HepG2 (cell line): ENCODE measurements at regions not wholly inside any gene's neighbourhood (a gene's known extent, or its start where the extent isn't known, plus 50 kb on each side); places are given as distances from the start of the nearest gene placed in this dataset.

Experiments used
- ATAC-seq: fragments of 200-7000 bp; cut with Tn5 transposase; 3 replicates; pipeline ENCODE4 v1.9.1; 2020; ENCODE audit warnings: mild to moderate bottlenecking, moderate library complexity
- BruUV-seq: library from RNA; stranded (reverse); fragments of 400-500 nt; replicated peaks from 2 replicates; lab custom pipeline; 2021; lab: Mats Ljungman, UMichigan
- CTCF ChIA-PET: fragments of 300-600 bp; formaldehyde crosslinking; extraction: SDS; loops from one replicate; lab custom pipeline; 2021; ENCODE audit warnings: low total read pairs, inconsistent platforms, low intra/inter-chr PET ratio; lab: Yijun Ruan, JAX
- POLR2A ChIA-PET: fragments of 350-600 bp; sonication (Branson Sonifier 250); formaldehyde crosslinking; loops from one replicate; lab custom pipeline; 2020; ENCODE audit warnings: antibody characterized with exemption, inconsistent platforms; lab: Yijun Ruan, JAX
- DNase-seq: peaks from one replicate; pipeline ENCODE4 v3.0.0-alpha.2; 2015; ENCODE audit warnings: low spot score
- FAIRE-seq: peaks from 3 replicates; lab custom pipeline; 2011; peaks lifted over from hg19 to GRCh38; lab: Jason Lieb, UNC
- H2AFZ ChIP-seq: one replicate; pipeline ENCODE4 v1.6.1; 2011; ENCODE audit warnings: low read length, inconsistent platforms
- H3K27ac ChIP-seq: fragments of 300-600 bp; 3 replicates; pipeline ENCODE4 v1.8.0; 2011; ENCODE audit warnings: mixed run types, mild to moderate bottlenecking, mixed read lengths, low read length, inconsistent platforms; ENCODE audit not compliant: insufficient read depth; ENCODE audit errors: extremely low read length
- H3K27me3 ChIP-seq, 2 experiments: fragments of 200-600 bp in 1 of 2; 2 replicates in 1 of 2; 3 replicates in 1 of 2; pipeline versions ENCODE4 v1.6.0 to v1.8.0; 2011; ENCODE audit warnings: low read length in 2 of 2, mild to moderate bottlenecking in 2 of 2, moderate library complexity in 2 of 2, inconsistent platforms in 1 of 2; ENCODE audit not compliant: insufficient read depth in 2 of 2, control insufficient read depth in 1 of 2
- H3K36me3 ChIP-seq, 2 experiments: fragments of 200-600 bp in 1 of 2; replicated peaks in 1 of 2; 2 replicates in 1 of 2; 3 replicates in 1 of 2; pipeline versions ENCODE4 v1.5.1 to v1.8.0; 2011; ENCODE audit warnings: low read length in 2 of 2, inconsistent platforms in 1 of 2; ENCODE audit not compliant: insufficient read depth in 2 of 2, control insufficient read depth in 1 of 2
- H3K4me1 ChIP-seq: 2 replicates; pipeline ENCODE4 v1.5.1; 2012; ENCODE audit warnings: low read length, inconsistent platforms; ENCODE audit not compliant: insufficient read depth
- H3K4me2 ChIP-seq: 2 replicates; pipeline ENCODE4 v1.6.0; 2011; ENCODE audit warnings: low read depth, low read length, inconsistent platforms
- H3K4me3 ChIP-seq, 3 experiments: fragments of 200-600 bp in 1 of 3; sonication (generic), shearing (Covaris generic) in 1 of 3; replicated peaks in 1 of 3; 2 replicates each; pipeline ENCODE4 v1.5.1; 2011 to 2016; ENCODE audit warnings: low read length in 3 of 3, inconsistent platforms in 2 of 3, low read depth in 2 of 3, mild to moderate bottlenecking in 2 of 3, control low read depth in 1 of 3, mixed read lengths in 1 of 3; ENCODE audit not compliant: insufficient read depth in 1 of 3
- H3K79me2 ChIP-seq: one replicate; pipeline ENCODE4 v1.6.1; 2011; ENCODE audit warnings: low read length, inconsistent platforms; ENCODE audit not compliant: insufficient read depth
- H3K9ac ChIP-seq: 2 replicates; pipeline ENCODE4 v1.6.0; 2011; ENCODE audit warnings: mild to moderate bottlenecking, low read depth, low read length, inconsistent platforms; ENCODE audit not compliant: insufficient read depth
- H3K9me3 ChIP-seq: 2 replicates; pipeline ENCODE4 v1.5.1; 2012; ENCODE audit warnings: mild to moderate bottlenecking, low read length
- H4K20me1 ChIP-seq: 2 replicates; pipeline ENCODE4 v1.6.0; 2011; ENCODE audit warnings: inconsistent platforms, mild to moderate bottlenecking, low read length, moderate library complexity; ENCODE audit not compliant: insufficient read depth
- CCDC6 ChIP-seq: sonication (generic); formaldehyde crosslinking; IDR thresholded peaks from 2 replicates; pipeline ENCODE4 v1.8.1; 2022; ENCODE audit warnings: mild to moderate bottlenecking, missing genetic modification reagents, moderate library complexity
- GATA4 ChIP-seq: sonication (generic); IDR thresholded peaks from 2 replicates; pipeline ENCODE4 v1.6.1; 2016; ENCODE audit warnings: antibody characterized with exemption, low read depth, borderline replicate concordance
- MTF1 ChIP-seq: sonication (generic); formaldehyde crosslinking; IDR thresholded peaks from 2 replicates; pipeline ENCODE4 v1.5.0; 2020; ENCODE audit warnings: missing genetic modification reagents
- MYNN ChIP-seq: sonication (generic); formaldehyde crosslinking; IDR thresholded peaks from 2 replicates; pipeline ENCODE4 v1.4.0; 2020; ENCODE audit warnings: mild to moderate bottlenecking, low read depth, missing genetic modification reagents
- SRSF4 ChIP-seq: fragments of 200-400 bp; formaldehyde crosslinking; IDR thresholded peaks from one replicate; pipeline ENCODE4 v1.6.1; 2018; ENCODE audit warnings: mild to moderate bottlenecking, low read depth, low read length, moderate library complexity; ENCODE audit not compliant: poor library complexity, severe bottlenecking
- TBP ChIP-seq: sonication (generic); formaldehyde crosslinking; IDR thresholded peaks from 2 replicates; pipeline ENCODE4 v1.5.0; 2020; ENCODE audit warnings: missing genetic modification reagents
- ZKSCAN5 ChIP-seq: sonication (generic); formaldehyde crosslinking; IDR thresholded peaks from 2 replicates; pipeline ENCODE4 v1.5.1; 2020; ENCODE audit warnings: mild to moderate bottlenecking, missing genetic modification reagents
- ZNF12 ChIP-seq: sonication (generic); formaldehyde crosslinking; IDR thresholded peaks from 2 replicates; pipeline ENCODE4 v1.5.0; 2020; ENCODE audit warnings: missing genetic modification reagents
- ZNF724P ChIP-seq: sonication (generic); formaldehyde crosslinking; IDR thresholded peaks from 2 replicates; pipeline ENCODE4 v1.8.0; 2022; ENCODE audit warnings: missing genetic modification reagents, borderline replicate concordance
- ZNF737 ChIP-seq: sonication (generic); formaldehyde crosslinking; IDR thresholded peaks from 2 replicates; pipeline ENCODE4 v1.5.0; 2020; ENCODE audit warnings: missing genetic modification reagents, mild to moderate bottlenecking, borderline replicate concordance
- ZNF746 ChIP-seq: sonication (generic); formaldehyde crosslinking; IDR thresholded peaks from 2 replicates; pipeline ENCODE4 v1.8.0; 2022; ENCODE audit warnings: mild to moderate bottlenecking, missing genetic modification reagents
- ZSCAN25 ChIP-seq: sonication (generic); formaldehyde crosslinking; IDR thresholded peaks from 2 replicates; pipeline ENCODE4 v1.8.0; 2022; ENCODE audit warnings: mild to moderate bottlenecking, missing genetic modification reagents
- WGBS: methylation state at CpG from one replicate; pipeline ENCODE4 v1.1.6; 2017; ENCODE audit warnings: low lambda C conversion rate; 5-methylcytosine and 5-hydroxymethylcytosine counted together
- in situ Hi-C: cut with HindIII; loops from 2 replicates; pipeline ENCODE4 v1.10.0; 2017; ENCODE audit warnings: low pct_unique_long_range_greater_than_20kb; ENCODE audit not compliant: extremely low pct_ligation_motif_present
- intact Hi-C: fragments of 100-400 bp; cut with micrococcal nuclease; formaldehyde crosslinking; loops from one replicate; pipeline ENCODE4 v1.10.0; 2022; ENCODE audit not compliant: unreplicated experiment
- TF ChIP-seq, protein P1 (sequence below): sonication (generic); formaldehyde crosslinking; IDR thresholded peaks from 2 replicates; pipeline ENCODE4 v1.5.0; 2020; ENCODE audit warnings: mild to moderate bottlenecking, missing genetic modification reagents, borderline replicate concordance
- TF ChIP-seq, protein P2 (sequence below): sonication (generic); formaldehyde crosslinking; IDR thresholded peaks from 2 replicates; pipeline ENCODE4 v1.5.1; 2020; ENCODE audit warnings: mild to moderate bottlenecking, moderate library complexity, missing genetic modification reagents
- TF ChIP-seq, protein P3 (sequence below): sonication (generic); formaldehyde crosslinking; conservative IDR thresholded peaks from 2 replicates; pipeline ENCODE4 v1.8.0; 2022; ENCODE audit warnings: mild to moderate bottlenecking, moderate library complexity, missing genetic modification reagents
- TF ChIP-seq, protein P4 (sequence below): sonication (generic); formaldehyde crosslinking; IDR thresholded peaks from 2 replicates; pipeline ENCODE4 v1.4.0; 2020; ENCODE audit warnings: missing genetic modification reagents, mild to moderate bottlenecking, borderline replicate concordance
- TF ChIP-seq, protein P5 (sequence below): IDR thresholded peaks from 2 replicates; pipeline ENCODE4 v1.6.1; 2016; ENCODE audit warnings: low read depth, borderline replicate concordance

DNA sequence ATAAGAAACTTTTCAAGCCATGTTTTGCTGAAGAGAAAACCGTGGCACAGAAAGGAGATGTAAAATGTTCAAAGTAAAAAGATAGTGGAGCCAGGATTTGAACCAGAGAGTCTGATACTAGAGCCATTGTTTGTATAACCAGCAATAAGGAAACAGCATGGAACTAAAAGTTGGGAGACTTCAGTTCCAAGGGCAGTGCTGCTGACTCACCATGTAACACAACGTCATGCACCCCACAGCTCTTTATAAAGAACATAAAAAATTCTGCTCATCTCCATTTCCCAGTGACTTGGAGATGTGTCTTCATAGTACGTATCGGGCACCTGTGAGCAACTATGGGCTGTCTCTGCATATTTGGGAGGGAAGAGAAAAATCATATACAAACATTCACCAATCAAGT, 353.0 kb upstream of the PIK3C3 start:
- BruUV-seq, result no TSS peak
- 0% methylated on average over 4 of the region's 4 CpGs for WGBS
- ChIA-PET POLR2A (no interaction called here), CTCF (no interaction called here)
- Histone ChIP-seq H3K9me3 (no peaks in the 10 kb centered on the region), H3K4me3 (no peak overlapping the region), H3K27me3 (no peaks in the 10 kb centered on the region), H4K20me1 (no peaks in the 10 kb centered on the region), H2AFZ (no peak overlapping the region), H3K4me1 (no peaks in the 10 kb centered on the region), H3K79me2 (no peaks in the 10 kb centered on the region), H3K36me3 (no peaks in the 10 kb centered on the region), H3K27ac (no peak overlapping the region), H3K9ac (no peak overlapping the region), H3K4me2 (no peak overlapping the region)
- TF ChIP-seq ZNF724P (CRISPR knock-in tag) (no peak), ZSCAN25 (CRISPR knock-in tag) (no peak), MYNN (CRISPR knock-in tag) (no peak), ZKSCAN5 (CRISPR knock-in tag) (no peak), SRSF4 (no peak), CCDC6 (CRISPR knock-in tag) (no peak), TBP (no peak), ZNF737 (no peak), MTF1 (CRISPR knock-in tag) (no peak), ZNF746 (CRISPR knock-in tag) (no peak), GATA4 (no peak), ZNF12 (CRISPR knock-in tag) (no peak)
- TF ChIP-seq, protein P1, sequence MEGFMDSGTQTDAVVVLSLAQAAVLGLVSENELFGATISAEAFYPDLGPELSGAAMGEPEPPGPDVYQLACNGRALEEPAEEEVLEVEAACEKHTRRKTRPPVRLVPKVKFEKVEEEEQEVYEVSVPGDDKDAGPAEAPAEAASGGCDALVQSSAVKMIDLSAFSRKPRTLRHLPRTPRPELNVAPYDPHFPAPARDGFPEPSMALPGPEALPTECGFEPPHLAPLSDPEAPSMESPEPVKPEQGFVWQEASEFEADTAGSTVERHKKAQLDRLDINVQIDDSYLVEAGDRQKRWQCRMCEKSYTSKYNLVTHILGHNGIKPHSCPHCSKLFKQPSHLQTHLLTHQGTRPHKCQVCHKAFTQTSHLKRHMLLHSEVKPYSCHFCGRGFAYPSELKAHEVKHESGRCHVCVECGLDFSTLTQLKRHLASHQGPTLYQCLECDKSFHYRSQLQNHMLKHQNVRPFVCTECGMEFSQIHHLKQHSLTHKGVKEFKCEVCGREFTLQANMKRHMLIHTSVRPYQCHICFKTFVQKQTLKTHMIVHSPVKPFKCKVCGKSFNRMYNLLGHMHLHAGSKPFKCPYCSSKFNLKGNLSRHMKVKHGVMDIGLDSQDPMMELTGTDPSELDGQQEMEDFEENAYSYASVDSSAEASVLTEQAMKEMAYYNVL (CRISPR knock-in tag), result no peak
- TF ChIP-seq, protein P2, sequence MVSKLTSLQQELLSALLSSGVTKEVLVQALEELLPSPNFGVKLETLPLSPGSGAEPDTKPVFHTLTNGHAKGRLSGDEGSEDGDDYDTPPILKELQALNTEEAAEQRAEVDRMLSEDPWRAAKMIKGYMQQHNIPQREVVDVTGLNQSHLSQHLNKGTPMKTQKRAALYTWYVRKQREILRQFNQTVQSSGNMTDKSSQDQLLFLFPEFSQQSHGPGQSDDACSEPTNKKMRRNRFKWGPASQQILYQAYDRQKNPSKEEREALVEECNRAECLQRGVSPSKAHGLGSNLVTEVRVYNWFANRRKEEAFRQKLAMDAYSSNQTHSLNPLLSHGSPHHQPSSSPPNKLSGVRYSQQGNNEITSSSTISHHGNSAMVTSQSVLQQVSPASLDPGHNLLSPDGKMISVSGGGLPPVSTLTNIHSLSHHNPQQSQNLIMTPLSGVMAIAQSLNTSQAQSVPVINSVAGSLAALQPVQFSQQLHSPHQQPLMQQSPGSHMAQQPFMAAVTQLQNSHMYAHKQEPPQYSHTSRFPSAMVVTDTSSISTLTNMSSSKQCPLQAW (CRISPR knock-in tag), result no peak
- TF ChIP-seq, protein P3, sequence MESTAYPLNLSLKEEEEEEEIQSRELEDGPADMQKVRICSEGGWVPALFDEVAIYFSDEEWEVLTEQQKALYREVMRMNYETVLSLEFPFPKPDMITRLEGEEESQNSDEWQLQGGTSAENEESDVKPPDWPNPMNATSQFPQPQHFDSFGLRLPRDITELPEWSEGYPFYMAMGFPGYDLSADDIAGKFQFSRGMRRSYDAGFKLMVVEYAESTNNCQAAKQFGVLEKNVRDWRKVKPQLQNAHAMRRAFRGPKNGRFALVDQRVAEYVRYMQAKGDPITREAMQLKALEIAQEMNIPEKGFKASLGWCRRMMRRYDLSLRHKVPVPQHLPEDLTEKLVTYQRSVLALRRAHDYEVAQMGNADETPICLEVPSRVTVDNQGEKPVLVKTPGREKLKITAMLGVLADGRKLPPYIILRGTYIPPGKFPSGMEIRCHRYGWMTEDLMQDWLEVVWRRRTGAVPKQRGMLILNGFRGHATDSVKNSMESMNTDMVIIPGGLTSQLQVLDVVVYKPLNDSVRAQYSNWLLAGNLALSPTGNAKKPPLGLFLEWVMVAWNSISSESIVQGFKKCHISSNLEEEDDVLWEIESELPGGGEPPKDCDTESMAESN (CRISPR knock-in tag), result no peak
- TF ChIP-seq, protein P4, sequence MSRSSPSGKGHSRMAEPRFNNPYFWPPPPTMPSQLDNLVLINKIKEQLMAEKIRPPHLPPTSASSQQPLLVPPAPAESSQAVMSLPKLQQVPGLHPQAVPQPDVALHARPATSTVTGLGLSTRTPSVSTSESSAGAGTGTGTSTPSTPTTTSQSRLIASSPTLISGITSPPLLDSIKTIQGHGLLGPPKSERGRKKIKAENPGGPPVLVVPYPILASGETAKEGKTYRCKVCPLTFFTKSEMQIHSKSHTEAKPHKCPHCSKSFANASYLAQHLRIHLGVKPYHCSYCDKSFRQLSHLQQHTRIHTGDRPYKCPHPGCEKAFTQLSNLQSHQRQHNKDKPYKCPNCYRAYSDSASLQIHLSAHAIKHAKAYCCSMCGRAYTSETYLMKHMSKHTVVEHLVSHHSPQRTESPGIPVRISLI (CRISPR knock-in tag), result no peak
- TF ChIP-seq, protein P5, sequence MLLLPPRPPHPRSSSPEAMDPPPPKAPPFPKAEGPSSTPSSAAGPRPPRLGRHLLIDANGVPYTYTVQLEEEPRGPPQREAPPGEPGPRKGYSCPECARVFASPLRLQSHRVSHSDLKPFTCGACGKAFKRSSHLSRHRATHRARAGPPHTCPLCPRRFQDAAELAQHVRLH, result no peak
- intact Hi-C loops (no loop called here), in situ Hi-C loops (no loop called here)
- FAIRE-seq, result no peak
- ATAC-seq, result no peak
- DNase-seq, result no peak
